ENCODE measurements at regions not wholly inside any gene's neighbourhood (a gene's known extent, or its start where the extent isn't known, plus 50 kb on each side); places are given as distances from the start of the nearest gene placed in this dataset.
A peak's percentile ranks its signal among the peaks of the same experiment; 100 is the strongest.

GRCh38 chr21:22345624-22346023, 1347.4 kb downstream of the NCAM2 start:
- ChIA-PET POLR2A (interaction anchor here (0.6 kb wide), 1 partner anchor 430 kb away, joined by 3 read pairs; no protein-coding TSS in a partner anchor), CTCF (interaction anchor here (0.7 kb wide), 1 partner anchor 1489 kb away, joined by 4 read pairs; no protein-coding TSS in a partner anchor)
- Mint-ChIP-seq H3K27ac (ENCODE audit: low read depth, unreplicated experiment) (no peak overlapping the region), H3K27me3 (ENCODE audit: insufficient read depth, unreplicated experiment) (no peaks in the 10 kb centered on the region), H3K36me3 (ENCODE audit: insufficient read depth, unreplicated experiment) (no peaks in the 10 kb centered on the region), H3K4me1 (ENCODE audit: insufficient read depth, unreplicated experiment) (no peaks in the 10 kb centered on the region), H3K9me3 (ENCODE audit: unreplicated experiment) (no peaks in the 10 kb centered on the region), H3K4me3 (ENCODE audit: unreplicated experiment) (no peak overlapping the region)
- BruUV-seq (replicated peaks), result no TSS peak
- no peak for DNase-seq (ENCODE audit: unreplicated experiment)
- intact Hi-C loops (cut with micrococcal nuclease), result no loop called here
- no peak for TF ChIP-seq CTCF (IDR thresholded peaks at IDR 0.05; ENCODE audit: unreplicated experiment)

- no peaks in the 10 kb centered on the region for H3K36me3 Mint-ChIP-seq (ENCODE audit: insufficient read depth, unreplicated experiment)
- ChIA-PET CTCF (no interaction called here), POLR2A (no interaction called here)
- H3K27me3 Mint-ChIP-seq (ENCODE audit: insufficient read depth, unreplicated experiment), result no peaks in the 10 kb centered on the region
- intact Hi-C loops (cut with micrococcal nuclease), result no loop called here
- no peaks in the 10 kb centered on the region for H3K9me3 Mint-ChIP-seq (ENCODE audit: unreplicated experiment)
- peaks cover 7% of the 10 kb centered on the region for H3K4me1 Mint-ChIP-seq (ENCODE audit: insufficient read depth, unreplicated experiment)
- BruUV-seq (replicated peaks), result no TSS peak
- DNase-seq (ENCODE audit: unreplicated experiment), result no peak
- TF ChIP-seq CTCF (IDR thresholded peaks at IDR 0.05; ENCODE audit: unreplicated experiment), result no peak
- H3K27ac Mint-ChIP-seq (ENCODE audit: low read depth, unreplicated experiment), result no peak overlapping the region
- no peak overlapping the region for H3K4me3 Mint-ChIP-seq (ENCODE audit: unreplicated experiment)
Measured at GRCh38 chr21:22346576-22346975, 1348.4 kb downstream of the NCAM2 start.

GRCh38 chr21:22351076-22351475, 1352.9 kb downstream of the NCAM2 start:
- TF ChIP-seq CTCF (IDR thresholded peaks at IDR 0.05; ENCODE audit: unreplicated experiment), result no peak
- Mint-ChIP-seq H3K27ac (ENCODE audit: low read depth, unreplicated experiment) (peak overlapping the region; percentile 16), H3K9me3 (ENCODE audit: unreplicated experiment) (no peaks in the 10 kb centered on the region), H3K27me3 (ENCODE audit: insufficient read depth, unreplicated experiment) (no peaks in the 10 kb centered on the region), H3K4me3 (ENCODE audit: unreplicated experiment) (no peak overlapping the region), H3K36me3 (ENCODE audit: insufficient read depth, unreplicated experiment) (no peaks in the 10 kb centered on the region), H3K4me1 (ENCODE audit: insufficient read depth, unreplicated experiment) (peaks cover 15% of the 10 kb centered on the region)
- intact Hi-C loops (cut with micrococcal nuclease), result no loop called here
- BruUV-seq (replicated peaks), result no TSS peak
- peak; percentile 58 for DNase-seq (ENCODE audit: unreplicated experiment)
- ChIA-PET POLR2A (interaction anchor here (0.6 kb wide), 2 partner anchors 13 to 830 kb away, joined by 3 to 5 read pairs; no protein-coding TSS in a partner anchor), CTCF (no interaction called here)

- ChIA-PET POLR2A (no interaction called here), CTCF (no interaction called here)
- H3K4me1 Mint-ChIP-seq (ENCODE audit: insufficient read depth, unreplicated experiment), result peaks cover 18% of the 10 kb centered on the region
- H3K36me3 Mint-ChIP-seq (ENCODE audit: insufficient read depth, unreplicated experiment), result no peaks in the 10 kb centered on the region
- DNase-seq (ENCODE audit: unreplicated experiment), result peak; percentile 67
- no peaks in the 10 kb centered on the region for H3K9me3 Mint-ChIP-seq (ENCODE audit: unreplicated experiment)
- H3K27ac Mint-ChIP-seq (ENCODE audit: low read depth, unreplicated experiment), result peak overlapping the region; percentile 16
- no TSS peak for BruUV-seq (replicated peaks)
- intact Hi-C loops (cut with micrococcal nuclease), result no loop called here
- no peak overlapping the region for H3K4me3 Mint-ChIP-seq (ENCODE audit: unreplicated experiment)
- no peak for TF ChIP-seq CTCF (IDR thresholded peaks at IDR 0.05; ENCODE audit: unreplicated experiment)
- H3K27me3 Mint-ChIP-seq (ENCODE audit: insufficient read depth, unreplicated experiment), result no peaks in the 10 kb centered on the region
Measured at GRCh38 chr21:22352088-22352487, 1353.9 kb downstream of the NCAM2 start.
